HG03280 (cell line): ENCODE measurements at regions not wholly inside any gene's neighbourhood (a gene's known extent, or its start where the extent isn't known, plus 50 kb on each side); places are given as distances from the start of the nearest gene placed in this dataset.
"Not testable (repeated sequence)": the region's sequence is repeated elsewhere in the genome, so short reads cannot be mapped to it uniquely, and the experiment has no call there.

ENCODE experiments used
- ATAC-seq: cut with Tn5 transposase; IDR thresholded peaks from one replicate; pipeline ENCODE4 v1.9.1; 2021; ENCODE audit warnings: mild to moderate bottlenecking, moderate library complexity; ENCODE audit not compliant: unreplicated experiment

GRCh38 chr11:109480251-109480650 lies 58.3 kb downstream of the C11orf87 start:
- ATAC-seq: no peak

DNA sequence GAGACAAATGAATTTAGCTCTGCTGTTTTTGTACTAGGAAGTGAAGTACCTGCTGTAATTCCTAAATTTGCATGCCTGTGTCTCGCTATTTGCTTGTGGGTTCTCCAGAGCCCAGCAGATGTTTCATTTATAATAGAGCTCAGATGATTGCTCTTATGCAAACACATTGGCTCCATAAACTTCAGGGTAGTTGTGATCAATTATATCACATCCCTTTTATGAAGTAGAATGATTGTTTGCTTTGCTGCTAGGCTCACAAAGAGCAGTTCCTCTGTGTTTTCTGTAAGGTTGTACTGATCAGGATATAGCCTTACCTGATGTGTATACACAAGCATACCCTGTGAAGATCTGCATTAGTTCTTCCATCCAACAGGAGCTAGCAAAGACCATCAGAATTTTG lies 64.1 kb downstream of the C11orf87 start:
- no peak for ATAC-seq

GRCh38 chr11:109490953-109491635 lies 69.1 kb downstream of the C11orf87 start:
- no peak for ATAC-seq

- ATAC-seq: no peak
Measured at GRCh38 chr11:109506115-109506514, 84.1 kb downstream of the C11orf87 start.

DNA sequence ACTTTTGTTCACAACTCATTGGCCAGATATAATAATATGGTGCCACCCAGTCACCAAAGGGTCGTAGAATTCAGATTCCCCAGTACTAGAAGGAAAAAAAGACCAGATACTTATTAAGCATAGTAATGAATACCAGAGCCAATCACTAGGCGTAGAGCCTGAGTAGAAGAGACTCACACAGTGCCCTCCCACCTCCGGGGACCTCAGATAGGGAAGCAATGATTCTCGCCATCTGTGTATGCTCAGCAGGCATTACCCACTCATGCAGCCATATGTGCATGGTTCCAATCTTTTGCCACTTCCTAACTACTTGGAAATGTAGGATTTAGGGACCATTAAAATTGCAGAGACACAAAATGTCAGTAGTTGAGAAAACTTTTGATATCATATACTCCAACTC lies 85.3 kb downstream of the C11orf87 start:
- ATAC-seq: no peak

GRCh38 chr11:109507836-109508561 lies 86.0 kb downstream of the C11orf87 start:
- ATAC-seq: no peak

DNA sequence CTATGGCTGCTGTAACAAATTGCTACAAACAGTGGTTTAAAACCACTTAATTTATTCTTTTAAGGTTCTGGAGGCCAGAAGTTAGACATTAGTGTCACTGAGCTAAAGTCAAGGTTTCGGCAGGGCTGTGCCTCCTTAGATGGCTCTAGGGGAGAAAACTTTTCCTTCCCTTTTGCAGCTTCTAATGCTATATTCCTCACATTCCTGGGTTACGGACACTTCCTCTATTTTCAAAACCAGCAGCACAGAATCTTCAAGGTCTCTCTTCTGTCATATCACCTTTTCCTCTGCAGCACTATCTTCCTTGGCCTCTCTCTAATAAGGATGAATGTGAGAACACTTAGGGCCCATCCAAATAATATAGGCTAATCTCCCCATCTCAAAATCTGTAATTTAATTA lies 87.0 kb downstream of the C11orf87 start:
- no peak for ATAC-seq

GRCh38 chr11:109510316-109510715 lies 88.3 kb downstream of the C11orf87 start:
- no peak for ATAC-seq

DNA sequence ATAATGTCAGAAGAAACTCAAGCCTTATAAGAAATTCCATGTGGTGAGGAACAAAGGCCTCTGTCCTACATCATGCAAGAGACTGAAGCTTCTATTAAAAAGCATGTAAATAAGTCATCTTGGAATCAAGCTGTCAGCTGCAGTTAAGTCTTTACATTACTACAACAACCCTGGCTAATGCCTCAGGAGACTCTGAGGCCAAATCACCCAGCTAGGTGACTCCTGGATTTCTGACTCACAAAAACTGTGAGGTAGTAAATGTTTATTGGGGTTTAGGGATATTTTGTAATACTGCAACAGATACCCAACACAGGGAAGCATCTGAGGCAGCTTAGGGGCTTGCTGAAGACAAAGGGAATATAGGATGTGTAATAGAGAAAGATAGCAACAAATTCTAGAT lies 89.6 kb downstream of the C11orf87 start:
- ATAC-seq: no peak

DNA sequence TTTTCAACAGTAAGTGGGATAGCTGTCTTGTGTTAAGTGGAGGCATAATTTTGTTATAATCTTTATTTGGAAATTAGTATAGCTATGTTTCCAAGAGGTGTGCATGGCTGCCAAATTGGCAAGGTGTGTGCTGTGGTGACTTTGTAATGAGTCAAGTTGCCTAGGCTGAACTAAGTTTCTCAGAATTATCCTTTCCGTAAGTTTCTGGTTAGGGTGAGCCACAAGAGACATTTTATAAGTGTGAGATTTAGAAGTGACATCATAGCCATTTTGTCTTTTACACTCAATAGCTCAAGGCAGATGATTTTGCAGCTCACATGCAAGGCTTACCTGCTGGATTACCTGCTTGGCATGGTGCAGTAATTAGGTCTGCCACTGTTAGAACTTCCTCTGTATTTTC lies 90.3 kb downstream of the C11orf87 start:
- ATAC-seq: no peak

- no peak for ATAC-seq
Measured at GRCh38 chr11:109512680-109513079, 90.7 kb downstream of the C11orf87 start.

DNA sequence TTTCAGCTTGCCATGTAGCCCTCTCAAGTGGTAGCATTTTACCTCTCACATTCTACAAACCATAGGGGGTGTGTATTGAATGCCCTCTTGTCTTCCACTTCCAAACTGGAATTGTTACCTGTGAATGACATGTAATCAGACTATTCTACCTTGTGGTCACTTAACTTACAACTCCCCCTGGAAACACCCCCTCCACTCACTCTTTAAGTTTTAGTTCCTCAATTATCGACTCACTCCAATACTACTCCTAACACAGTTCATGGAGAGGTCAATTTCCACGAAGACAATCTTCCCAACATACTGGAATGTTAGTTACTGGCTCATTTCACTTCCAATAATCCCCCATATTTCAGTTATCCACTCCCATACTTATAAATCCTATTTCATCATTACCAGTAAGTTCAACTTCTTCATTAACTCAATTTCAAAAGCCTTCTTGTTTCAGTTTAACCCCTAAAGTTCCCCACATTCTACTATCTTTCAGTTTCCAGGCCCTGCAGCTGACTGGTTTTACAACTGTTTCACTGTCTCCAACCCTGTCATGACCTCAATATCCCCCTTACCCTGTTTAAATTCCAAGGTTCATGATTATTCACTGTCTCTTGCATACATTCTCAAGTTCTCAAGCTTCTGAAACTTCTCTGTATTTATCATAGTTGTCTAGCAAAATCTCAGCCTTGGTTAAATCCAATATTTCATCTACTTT lies 92.5 kb downstream of the C11orf87 start:
- ATAC-seq: no peak

GRCh38 chr11:109519253-109519652 lies 97.3 kb downstream of the C11orf87 start:
- ATAC-seq: no peak

GRCh38 chr11:109521571-109522086 lies 99.6 kb downstream of the C11orf87 start:
- no peak for ATAC-seq

GRCh38 chr11:109522116-109522755 lies 100.2 kb downstream of the C11orf87 start:
- ATAC-seq: no peak

- not testable (repeated sequence) for ATAC-seq
Measured at GRCh38 chr11:109525636-109526035, 103.6 kb downstream of the C11orf87 start.

DNA sequence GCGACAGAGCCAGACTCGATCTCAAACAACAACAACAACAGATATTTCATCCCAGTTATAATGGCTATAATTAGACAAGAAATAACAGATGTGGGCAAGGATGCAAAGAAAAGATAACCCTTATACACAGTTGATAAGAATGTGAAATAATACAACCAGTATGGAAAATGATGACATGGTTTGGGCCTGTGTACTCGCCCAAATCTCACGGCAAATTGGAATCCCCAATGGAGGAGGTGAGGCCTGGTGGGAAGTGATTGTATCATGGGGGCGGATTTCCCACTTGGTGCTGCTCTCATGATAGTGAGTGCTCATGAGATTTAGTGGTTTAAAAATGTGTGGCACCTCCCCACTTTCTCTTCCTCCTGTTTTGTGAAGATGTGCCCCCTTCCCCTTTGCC lies 104.1 kb downstream of the C11orf87 start:
- ATAC-seq: no peak

DNA sequence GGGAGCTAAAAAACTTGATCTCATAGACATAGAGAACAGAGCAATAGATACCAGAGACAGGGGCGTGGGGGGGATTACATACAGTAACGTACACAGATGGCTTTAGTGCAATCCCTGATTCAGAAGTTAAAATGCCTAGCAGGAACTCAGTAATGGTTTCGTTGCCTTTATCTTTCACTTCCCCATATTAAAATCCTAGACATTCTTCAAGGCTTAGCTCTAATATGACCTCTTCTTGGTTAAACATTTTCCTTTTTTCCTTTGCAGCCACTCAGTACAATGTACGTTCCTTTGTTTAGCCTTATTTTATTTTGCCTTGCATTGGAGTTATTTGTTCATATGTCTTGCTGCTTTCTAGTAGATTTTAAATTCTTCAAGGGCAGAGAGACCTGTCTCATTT lies 104.9 kb downstream of the C11orf87 start:
- ATAC-seq: no peak

GRCh38 chr11:109527496-109527895 lies 105.5 kb downstream of the C11orf87 start:
- ATAC-seq: no peak

DNA sequence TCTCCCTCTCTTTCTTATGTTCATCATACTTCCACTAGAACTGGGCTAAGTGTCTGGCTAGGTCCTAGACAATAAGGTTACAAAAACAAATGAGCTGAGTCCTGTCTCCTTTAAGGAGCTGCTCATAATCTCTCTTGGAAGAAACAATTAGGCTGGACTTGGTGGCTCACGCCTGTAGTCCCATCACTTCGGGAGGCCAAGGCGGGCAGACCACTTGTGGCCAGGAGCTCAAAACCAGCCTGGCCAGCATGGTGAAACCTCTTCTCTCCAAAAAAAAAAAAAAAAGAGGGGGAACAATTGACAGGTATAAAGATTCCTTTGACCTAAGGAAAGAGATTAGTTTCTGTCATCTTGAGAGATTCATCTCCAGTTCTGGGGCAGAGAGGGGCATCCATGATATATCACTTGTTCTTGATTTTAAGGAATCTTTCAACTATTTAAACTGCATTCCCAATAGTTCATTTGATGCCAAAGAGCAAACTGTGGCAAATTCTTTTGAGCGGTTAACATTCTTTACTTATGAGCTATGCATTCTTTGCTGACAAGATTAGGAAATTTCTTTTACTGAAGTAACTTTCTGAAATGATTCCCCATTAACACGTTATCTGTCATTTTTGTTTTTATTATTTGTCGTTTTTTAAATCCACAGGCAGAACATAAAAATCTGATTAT lies 125.5 kb downstream of the C11orf87 start:
- no peak for ATAC-seq

DNA sequence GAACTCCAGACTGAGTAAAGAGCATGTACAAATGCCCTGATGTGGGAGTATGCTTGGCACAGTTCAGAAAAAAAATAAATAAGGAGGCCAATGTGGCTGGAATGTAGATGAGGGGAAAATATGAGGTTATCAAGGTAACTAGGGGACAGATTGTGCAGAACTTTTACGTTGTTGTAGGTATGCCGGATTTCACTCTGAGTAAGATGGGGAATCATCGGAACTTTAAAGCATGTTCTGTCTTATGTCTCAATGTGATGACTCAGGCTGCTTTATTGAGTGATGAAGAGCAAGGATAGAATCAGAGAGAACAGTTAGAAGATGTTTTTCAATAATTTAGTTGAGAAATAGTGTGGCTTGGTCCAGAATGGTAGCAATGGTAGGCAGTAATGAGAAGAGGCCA lies 130.4 kb downstream of the C11orf87 start:
- no peak for ATAC-seq
